ENCODE measurements at regions not wholly inside any gene's neighbourhood (a gene's known extent, or its start where the extent isn't known, plus 50 kb on each side); places are given as distances from the start of the nearest gene placed in this dataset.
"Not testable (repeated sequence)": the region's sequence is repeated elsewhere in the genome, so short reads cannot be mapped to it uniquely, and the experiment has no call there.

DNA sequence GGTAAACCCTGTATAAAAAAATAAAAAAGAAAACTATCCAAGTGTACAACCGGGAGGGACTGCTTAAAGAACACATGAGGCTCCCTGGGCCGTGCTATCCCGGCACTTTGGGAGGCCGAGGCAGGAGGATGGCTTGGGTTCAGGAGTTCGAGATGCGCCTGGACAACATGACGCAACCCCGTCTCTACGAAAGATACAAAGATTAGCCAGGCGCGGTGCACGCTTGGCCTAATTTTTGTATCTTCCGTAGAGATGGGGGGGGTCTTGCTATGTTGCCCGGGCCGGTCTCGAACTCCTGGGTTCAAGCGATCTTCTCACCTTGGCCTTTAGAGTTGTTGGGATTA lies 101.7 kb upstream of the VKORC1L1 start:
- TF ChIP-seq EZH2 (IDR thresholded peaks at IDR 0.05; ENCODE audit: borderline replicate concordance, insufficient read depth, low read length, poor library complexity, severe bottlenecking); CTCF (IDR thresholded peaks at IDR 0.05; ENCODE audit: poor library complexity, severe bottlenecking); POLR2AphosphoS5 (IDR thresholded peaks at IDR 0.05): not testable (repeated sequence)

All from neural cell (in vitro differentiated cells).